Astrocyte (in vitro differentiated cells and primary cell): ENCODE measurements at regions not wholly inside any gene's neighbourhood (a gene's known extent, or its start where the extent isn't known, plus 50 kb on each side); places are given as distances from the start of the nearest gene placed in this dataset.

Experiments
- DNase-seq: peaks from one replicate; pipeline ENCODE4 v3.0.0-alpha.2; 2010; ENCODE audit warnings: low read depth
- FAIRE-seq: peaks from 2 replicates; lab custom pipeline; 2011; peaks lifted over from hg19 to GRCh38; lab: Jason Lieb, UNC
- H2AFZ ChIP-seq: 2 replicates; pipeline ENCODE4 v1.6.0; 2012; ENCODE audit warnings: low read depth, low read length, inconsistent platforms
- H3K27ac ChIP-seq: 2 replicates; pipeline ENCODE4 v1.5.1; 2011; ENCODE audit warnings: low read depth, low read length, inconsistent platforms
- H3K27me3 ChIP-seq: 2 replicates; pipeline ENCODE4 v1.6.0; 2011; ENCODE audit warnings: low read length, inconsistent platforms; ENCODE audit not compliant: insufficient read depth
- H3K36me3 ChIP-seq: 2 replicates; pipeline ENCODE4 v1.5.1; 2011; ENCODE audit warnings: low read length, inconsistent platforms; ENCODE audit not compliant: insufficient read depth
- H3K4me1 ChIP-seq: 2 replicates; pipeline ENCODE4 v1.5.1; 2011; ENCODE audit warnings: low read length, inconsistent platforms; ENCODE audit not compliant: insufficient read depth
- H3K4me2 ChIP-seq: 2 replicates; pipeline ENCODE4 v1.6.0; 2012; ENCODE audit warnings: low read length, inconsistent platforms
- H3K4me3 ChIP-seq: 2 replicates; pipeline ENCODE4 v1.5.1; 2011; ENCODE audit warnings: low read depth, mild to moderate bottlenecking, low read length, inconsistent platforms; ENCODE audit not compliant: insufficient read depth
- H3K79me2 ChIP-seq: 2 replicates; pipeline ENCODE4 v1.6.0; 2012; ENCODE audit warnings: mild to moderate bottlenecking, low read length, inconsistent platforms; ENCODE audit not compliant: insufficient read depth
- H3K9ac ChIP-seq: 2 replicates; pipeline ENCODE4 v1.6.0; 2012; ENCODE audit warnings: mild to moderate bottlenecking, low read length, inconsistent platforms
- H3K9me3 ChIP-seq: 2 replicates; pipeline ENCODE4 v1.5.1; 2012; ENCODE audit warnings: low read depth, mild to moderate bottlenecking, low read length, inconsistent platforms; ENCODE audit not compliant: insufficient read depth
- H4K20me1 ChIP-seq: 2 replicates; pipeline ENCODE4 v1.6.0; 2012; ENCODE audit warnings: low read length, inconsistent platforms; ENCODE audit not compliant: insufficient read depth
- H3K27ac Mint-ChIP-seq: one replicate; pipeline ENCODE4 v1.8.0; 2021; ENCODE audit warnings: mild to moderate bottlenecking, mixed read lengths; ENCODE audit not compliant: unreplicated experiment
- H3K27me3 Mint-ChIP-seq: one replicate; pipeline ENCODE4 v1.8.0; 2021; ENCODE audit warnings: low read depth, mixed read lengths; ENCODE audit not compliant: unreplicated experiment
- H3K36me3 Mint-ChIP-seq: one replicate; pipeline ENCODE4 v1.8.0; 2021; ENCODE audit warnings: low read depth, mixed read lengths; ENCODE audit not compliant: unreplicated experiment
- H3K4me1 Mint-ChIP-seq: one replicate; pipeline ENCODE4 v1.8.0; 2021; ENCODE audit warnings: low read depth, mixed read lengths; ENCODE audit not compliant: unreplicated experiment
- H3K4me3 Mint-ChIP-seq: one replicate; pipeline ENCODE4 v1.8.0; 2021; ENCODE audit warnings: mild to moderate bottlenecking, moderate library complexity, mixed read lengths; ENCODE audit not compliant: unreplicated experiment
- H3K9me3 Mint-ChIP-seq: one replicate; pipeline ENCODE4 v1.8.0; 2021; ENCODE audit warnings: mild to moderate bottlenecking, mixed read lengths; ENCODE audit not compliant: unreplicated experiment
- CTCF ChIP-seq: IDR thresholded peaks from 2 replicates; pipeline ENCODE4 v1.5.1; 2011; ENCODE audit warnings: low read depth, mild to moderate bottlenecking, inconsistent platforms, low read length, moderate library complexity; ENCODE audit not compliant: insufficient read depth
- EZH2 ChIP-seq: IDR thresholded peaks from 2 replicates; pipeline ENCODE4 v1.6.1; 2012; ENCODE audit warnings: mild to moderate bottlenecking, low read length, inconsistent platforms; ENCODE audit not compliant: insufficient read depth

- no peaks in the 10 kb centered on the region for H4K20me1 ChIP-seq
- H3K9ac ChIP-seq: no peak overlapping the region
- H3K9me3 ChIP-seq: no peaks in the 10 kb centered on the region
- H3K27ac Mint-ChIP-seq: no peak overlapping the region
- H3K27ac ChIP-seq: no peak overlapping the region
- no peaks in the 10 kb centered on the region for H3K9me3 Mint-ChIP-seq
- peaks cover 4% of the 10 kb centered on the region for H3K27me3 Mint-ChIP-seq
- FAIRE-seq (no peak), DNase-seq (no peak)
- H3K4me1 ChIP-seq: no peaks in the 10 kb centered on the region
- TF ChIP-seq CTCF (no peak), EZH2 (no peak)
- no peak overlapping the region for H2AFZ ChIP-seq
- no peak overlapping the region for H3K4me2 ChIP-seq
- no peaks in the 10 kb centered on the region for H3K36me3 ChIP-seq
- no peaks in the 10 kb centered on the region for H3K79me2 ChIP-seq
- H3K4me3 ChIP-seq: no peak overlapping the region
- H3K36me3 Mint-ChIP-seq: no peaks in the 10 kb centered on the region
- H3K4me1 Mint-ChIP-seq: no peaks in the 10 kb centered on the region
- no peak overlapping the region for H3K4me3 Mint-ChIP-seq
- H3K27me3 ChIP-seq: no peaks in the 10 kb centered on the region
Observed at GRCh38 chr5:39629946-39630345, 205.2 kb upstream of the DAB2 start.

- H3K9me3 Mint-ChIP-seq: no peaks in the 10 kb centered on the region
- H3K36me3 Mint-ChIP-seq: no peaks in the 10 kb centered on the region
- no peak for FAIRE-seq
Observed at GRCh38 chr5:39628348-39628747, 203.6 kb upstream of the DAB2 start.

More at GRCh38 chr5:39628348-39628747, 203.6 kb upstream of the DAB2 start:
- Histone ChIP-seq H3K4me3 (no peak overlapping the region), H3K4me2 (no peak overlapping the region), H3K4me1 (no peaks in the 10 kb centered on the region), H2AFZ (no peak overlapping the region), H4K20me1 (no peaks in the 10 kb centered on the region), H3K9me3 (no peaks in the 10 kb centered on the region), H3K79me2 (no peaks in the 10 kb centered on the region), H3K27me3 (no peaks in the 10 kb centered on the region), H3K9ac (no peak overlapping the region), H3K27ac (no peak overlapping the region), H3K36me3 (no peaks in the 10 kb centered on the region)
- DNase-seq: no peak
- H3K4me3 Mint-ChIP-seq: no peak overlapping the region
- peaks cover 4% of the 10 kb centered on the region for H3K27me3 Mint-ChIP-seq
- TF ChIP-seq EZH2 (no peak), CTCF (no peak)
- H3K27ac Mint-ChIP-seq: no peak overlapping the region
- no peaks in the 10 kb centered on the region for H3K4me1 Mint-ChIP-seq
